Activated CD4-positive, alpha-beta T cell treated with anti-CD3 and anti-CD28 coated beads, Interleukin-2, amount 10 ng/mL, durations not matched to agents 7 days and 5 days (primary cell): ENCODE measurements at regions not wholly inside any gene's neighbourhood (a gene's known extent, or its start where the extent isn't known, plus 50 kb on each side); places are given as distances from the start of the nearest gene placed in this dataset.

Experiments used
- CTCF ChIA-PET: fragments of 350-600 bp; sonication (Branson Sonifier 250); formaldehyde crosslinking; loops from one replicate; lab custom pipeline; 2021; ENCODE audit warnings: antibody characterized with exemption; lab: Charles Lee
- POLR2A ChIA-PET: fragments of 350-600 bp; sonication (Branson Sonifier 250); formaldehyde crosslinking; loops from one replicate; lab custom pipeline; 2021; ENCODE audit warnings: antibody characterized with exemption; lab: Charles Lee
- DNase-seq: peaks from one replicate; pipeline ENCODE4 v3.0.0-alpha.2; 2020
- H3K27ac Mint-ChIP-seq: one replicate; pipeline ENCODE4 v1.8.0; 2021; ENCODE audit warnings: mild to moderate bottlenecking, moderate library complexity, mixed read lengths
- H3K27me3 Mint-ChIP-seq: one replicate; pipeline ENCODE4 v1.8.0; 2021; ENCODE audit warnings: mixed read lengths
- H3K36me3 Mint-ChIP-seq: one replicate; pipeline ENCODE4 v1.8.0; 2021; ENCODE audit warnings: low read depth, mixed read lengths
- H3K4me1 Mint-ChIP-seq: one replicate; pipeline ENCODE4 v1.8.0; 2021; ENCODE audit warnings: mixed read lengths
- H3K4me3 Mint-ChIP-seq: one replicate; pipeline ENCODE4 v1.8.0; 2021; ENCODE audit warnings: mild to moderate bottlenecking, moderate library complexity, mixed read lengths
- H3K9me3 Mint-ChIP-seq: one replicate; pipeline ENCODE4 v1.8.0; 2021; ENCODE audit warnings: mixed read lengths

DNA sequence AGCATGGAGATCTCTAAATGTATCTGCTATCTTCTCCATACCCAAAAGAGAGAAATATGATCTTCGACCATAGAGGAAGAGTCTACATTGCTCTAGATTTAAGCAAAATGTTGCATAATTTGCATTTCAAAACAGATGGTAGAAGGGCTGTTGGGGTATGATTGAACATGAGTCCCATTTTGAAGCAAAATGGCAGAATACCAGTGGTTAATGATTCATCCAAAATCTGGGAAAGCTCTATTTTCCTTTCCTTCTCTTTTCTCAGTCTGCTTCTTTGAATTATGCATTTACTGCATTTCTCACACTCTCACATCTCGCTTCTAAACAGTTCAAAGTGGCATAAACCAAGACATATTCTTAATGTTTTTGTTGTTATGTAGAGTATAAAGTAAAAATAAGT, 178.5 kb downstream of the MACC1 start:
- CTCF ChIA-PET = no interaction called here
- Mint-ChIP-seq H3K9me3 (no peaks in the 10 kb centered on the region), H3K27me3 (peaks cover 2% of the 10 kb centered on the region), H3K4me1 (no peaks in the 10 kb centered on the region), H3K36me3 (no peaks in the 10 kb centered on the region), H3K27ac (no peak overlapping the region), H3K4me3 (no peak overlapping the region)
- POLR2A ChIA-PET = no interaction called here
- DNase-seq = no peak

DNA sequence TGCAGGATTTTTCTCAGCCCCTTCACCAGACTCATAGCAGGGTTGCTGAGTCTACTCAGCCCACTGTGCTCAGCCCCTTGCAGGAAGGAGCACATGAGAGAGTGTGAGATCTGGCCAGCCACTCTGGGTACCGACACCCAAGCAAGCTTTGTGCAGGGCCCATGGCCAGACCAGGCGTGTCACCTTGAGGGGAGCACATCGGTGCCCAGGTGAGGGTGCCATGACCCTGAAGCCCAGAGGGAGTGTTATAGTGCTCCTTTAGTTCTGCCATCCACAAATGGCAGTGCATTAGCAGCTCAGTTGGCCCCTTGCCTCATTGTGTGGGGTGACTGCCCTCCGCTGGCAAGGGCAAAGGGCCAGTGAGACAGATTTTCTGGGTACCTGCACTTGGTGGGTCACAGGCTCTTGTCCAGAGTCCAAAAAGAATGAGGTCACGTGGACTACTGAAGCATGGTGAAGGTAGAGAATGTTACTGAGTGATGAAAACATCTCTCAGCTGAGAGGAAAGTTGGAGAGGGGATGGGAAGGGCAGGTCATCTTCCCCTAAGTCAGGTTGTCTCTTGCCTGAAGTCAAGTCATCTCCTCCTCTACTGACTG, 181.8 kb downstream of the MACC1 start:
- Mint-ChIP-seq H3K4me3 (no peak overlapping the region), H3K4me1 (no peaks in the 10 kb centered on the region), H3K27ac (no peak overlapping the region), H3K9me3 (no peaks in the 10 kb centered on the region), H3K36me3 (no peaks in the 10 kb centered on the region), H3K27me3 (no peaks in the 10 kb centered on the region)
- ChIA-PET POLR2A (no interaction called here), CTCF (no interaction called here)
- no peak for DNase-seq

- no peaks in the 10 kb centered on the region for H3K4me1 Mint-ChIP-seq
- DNase-seq = no peak
- H3K4me3 Mint-ChIP-seq = no peak overlapping the region
- no peaks in the 10 kb centered on the region for H3K27me3 Mint-ChIP-seq
- no peak overlapping the region for H3K27ac Mint-ChIP-seq
- ChIA-PET POLR2A (no interaction called here), CTCF (no interaction called here)
- no peaks in the 10 kb centered on the region for H3K36me3 Mint-ChIP-seq
- no peaks in the 10 kb centered on the region for H3K9me3 Mint-ChIP-seq
Observed at GRCh38 chr7:20033621-20034400, 183.4 kb downstream of the MACC1 start.

- CTCF ChIA-PET = no interaction called here
- Mint-ChIP-seq H3K4me1 (no peaks in the 10 kb centered on the region), H3K27ac (no peak overlapping the region), H3K4me3 (no peak overlapping the region), H3K9me3 (no peaks in the 10 kb centered on the region), H3K27me3 (no peaks in the 10 kb centered on the region), H3K36me3 (no peaks in the 10 kb centered on the region)
- DNase-seq = no peak
- POLR2A ChIA-PET = no interaction called here
Observed at GRCh38 chr7:20032741-20033140, 184.4 kb downstream of the MACC1 start.

GRCh38 chr7:20030915-20031362, 186.2 kb downstream of the MACC1 start:
- DNase-seq = no peak
- no peaks in the 10 kb centered on the region for H3K27me3 Mint-ChIP-seq
- POLR2A ChIA-PET = no interaction called here
- H3K36me3 Mint-ChIP-seq = no peaks in the 10 kb centered on the region
- H3K27ac Mint-ChIP-seq = no peak overlapping the region
- CTCF ChIA-PET = no interaction called here
- no peaks in the 10 kb centered on the region for H3K9me3 Mint-ChIP-seq
- no peaks in the 10 kb centered on the region for H3K4me1 Mint-ChIP-seq
- H3K4me3 Mint-ChIP-seq = no peak overlapping the region

- Mint-ChIP-seq H3K27ac (no peak overlapping the region), H3K9me3 (no peaks in the 10 kb centered on the region), H3K27me3 (no peaks in the 10 kb centered on the region), H3K4me1 (no peaks in the 10 kb centered on the region), H3K4me3 (no peak overlapping the region), H3K36me3 (no peaks in the 10 kb centered on the region)
- CTCF ChIA-PET = no interaction called here
- POLR2A ChIA-PET = no interaction called here
- no peak for DNase-seq
Observed at GRCh38 chr7:20030417-20030816, 186.8 kb downstream of the MACC1 start.

- POLR2A ChIA-PET = no interaction called here
- Mint-ChIP-seq H3K27me3 (no peaks in the 10 kb centered on the region), H3K36me3 (no peaks in the 10 kb centered on the region), H3K9me3 (no peaks in the 10 kb centered on the region), H3K27ac (no peak overlapping the region), H3K4me3 (no peak overlapping the region), H3K4me1 (no peaks in the 10 kb centered on the region)
- no peak for DNase-seq
- CTCF ChIA-PET = no interaction called here
Observed at GRCh38 chr7:20026762-20027161, 190.4 kb downstream of the MACC1 start.

DNA sequence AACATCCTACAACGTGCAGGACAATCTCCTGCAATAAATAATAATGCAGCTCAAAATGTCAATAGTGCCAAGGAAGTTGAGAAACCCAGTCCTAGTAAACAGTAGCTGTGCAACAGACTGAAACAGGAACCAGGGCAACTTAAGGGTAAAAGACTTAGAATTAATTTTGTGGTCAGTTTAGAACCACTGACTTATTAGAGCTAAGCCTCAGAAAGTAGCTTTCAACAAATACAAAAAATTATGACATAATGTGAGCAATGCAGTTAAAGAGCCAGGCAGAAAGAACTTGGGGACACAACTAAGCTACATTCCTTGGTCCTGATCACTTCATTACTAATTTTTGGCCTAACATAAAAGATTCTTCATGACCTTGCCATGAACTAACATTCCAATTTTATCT, 195.4 kb downstream of the MACC1 start:
- no peaks in the 10 kb centered on the region for H3K36me3 Mint-ChIP-seq
- DNase-seq = no peak
- H3K27ac Mint-ChIP-seq = no peak overlapping the region
- ChIA-PET POLR2A (no interaction called here), CTCF (no interaction called here)
- H3K4me1 Mint-ChIP-seq = no peaks in the 10 kb centered on the region
- no peaks in the 10 kb centered on the region for H3K27me3 Mint-ChIP-seq
- no peak overlapping the region for H3K4me3 Mint-ChIP-seq
- H3K9me3 Mint-ChIP-seq = no peaks in the 10 kb centered on the region

GRCh38 chr7:20021066-20021465, 196.1 kb downstream of the MACC1 start:
- ChIA-PET CTCF (no interaction called here), POLR2A (no interaction called here)
- Mint-ChIP-seq H3K4me1 (no peaks in the 10 kb centered on the region), H3K27ac (no peak overlapping the region), H3K27me3 (no peaks in the 10 kb centered on the region), H3K9me3 (no peaks in the 10 kb centered on the region), H3K36me3 (no peaks in the 10 kb centered on the region), H3K4me3 (no peak overlapping the region)
- no peak for DNase-seq

DNA sequence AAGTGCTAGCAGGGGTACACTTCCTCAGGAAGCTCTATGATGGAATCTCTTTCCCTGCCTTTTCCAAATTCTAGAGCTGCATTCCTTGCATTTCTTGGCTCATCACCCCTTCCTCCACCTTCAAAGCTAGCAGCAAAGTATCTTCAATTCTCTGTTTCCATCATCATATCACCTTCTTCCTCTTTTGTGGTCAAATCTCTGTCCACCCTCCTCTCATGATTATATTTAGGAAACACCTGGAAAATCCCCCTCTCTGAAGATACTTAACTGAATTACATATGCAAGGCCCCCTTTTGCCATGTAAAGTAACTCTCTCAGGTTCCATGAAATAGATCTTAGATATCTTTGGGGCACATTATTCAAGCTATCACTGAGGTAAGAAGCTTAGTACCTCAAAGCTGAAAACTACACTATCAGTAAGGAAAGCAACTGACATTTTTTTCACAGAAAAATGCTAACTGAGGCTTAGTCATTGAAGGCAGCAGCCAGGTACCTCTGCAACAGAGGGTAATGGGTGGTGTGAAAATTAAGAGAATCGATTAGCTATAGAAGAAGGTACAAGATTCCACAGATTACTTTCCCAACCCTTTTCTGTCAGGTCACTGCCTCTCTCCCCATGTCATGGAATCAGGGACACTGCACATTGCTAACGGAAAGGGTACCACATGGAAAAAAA, 197.3 kb downstream of the MACC1 start:
- DNase-seq = no peak
- H3K9me3 Mint-ChIP-seq = no peaks in the 10 kb centered on the region

GRCh38 chr7:20016669-20017068, 200.5 kb downstream of the MACC1 start:
- Mint-ChIP-seq H3K4me1 (no peaks in the 10 kb centered on the region), H3K9me3 (no peaks in the 10 kb centered on the region), H3K4me3 (no peak overlapping the region), H3K27ac (no peak overlapping the region), H3K27me3 (no peaks in the 10 kb centered on the region), H3K36me3 (no peaks in the 10 kb centered on the region)
- DNase-seq = no peak
- CTCF ChIA-PET = no interaction called here
- POLR2A ChIA-PET = no interaction called here

More for the DNA sequence above, 197.3 kb downstream of the MACC1 start:
- Mint-ChIP-seq H3K27ac (no peak overlapping the region), H3K4me1 (no peaks in the 10 kb centered on the region), H3K4me3 (no peak overlapping the region), H3K36me3 (no peaks in the 10 kb centered on the region), H3K27me3 (no peaks in the 10 kb centered on the region)
- CTCF ChIA-PET = no interaction called here
- POLR2A ChIA-PET = no interaction called here

DNA sequence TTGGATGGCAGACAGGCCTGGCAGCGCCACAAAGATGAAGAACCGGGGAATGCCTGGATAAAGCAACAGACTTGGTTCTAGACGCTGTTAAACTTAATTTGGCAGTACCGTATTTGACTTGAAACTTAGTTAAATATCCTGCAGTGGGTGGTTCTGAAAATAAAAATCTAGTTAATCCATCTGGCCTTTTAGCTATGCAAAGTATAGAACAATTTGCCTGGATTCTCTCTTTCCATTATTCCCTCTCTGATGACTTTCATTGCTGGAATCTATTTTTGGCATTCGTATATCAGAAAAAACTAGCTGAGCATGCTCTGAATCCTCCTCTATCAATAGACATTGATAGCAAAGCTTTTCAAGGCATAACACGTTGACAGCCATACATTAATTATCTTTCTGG, 203.6 kb downstream of the MACC1 start:
- CTCF ChIA-PET = no interaction called here
- Mint-ChIP-seq H3K4me3 (no peak overlapping the region), H3K36me3 (no peaks in the 10 kb centered on the region), H3K27me3 (no peaks in the 10 kb centered on the region), H3K4me1 (no peaks in the 10 kb centered on the region), H3K27ac (no peak overlapping the region), H3K9me3 (no peaks in the 10 kb centered on the region)
- DNase-seq = no peak
- POLR2A ChIA-PET = no interaction called here

GRCh38 chr7:20012100-20012499, 205.1 kb downstream of the MACC1 start:
- H3K36me3 Mint-ChIP-seq = no peaks in the 10 kb centered on the region
- no peaks in the 10 kb centered on the region for H3K9me3 Mint-ChIP-seq
- no peak overlapping the region for H3K27ac Mint-ChIP-seq
- no peaks in the 10 kb centered on the region for H3K27me3 Mint-ChIP-seq
- CTCF ChIA-PET = no interaction called here
- DNase-seq = no peak
- no peaks in the 10 kb centered on the region for H3K4me1 Mint-ChIP-seq
- POLR2A ChIA-PET = no interaction called here
- no peak overlapping the region for H3K4me3 Mint-ChIP-seq
